ENCODE measurements at regions not wholly inside any gene's neighbourhood (a gene's known extent, or its start where the extent isn't known, plus 50 kb on each side); places are given as distances from the start of the nearest gene placed in this dataset.

DNA sequence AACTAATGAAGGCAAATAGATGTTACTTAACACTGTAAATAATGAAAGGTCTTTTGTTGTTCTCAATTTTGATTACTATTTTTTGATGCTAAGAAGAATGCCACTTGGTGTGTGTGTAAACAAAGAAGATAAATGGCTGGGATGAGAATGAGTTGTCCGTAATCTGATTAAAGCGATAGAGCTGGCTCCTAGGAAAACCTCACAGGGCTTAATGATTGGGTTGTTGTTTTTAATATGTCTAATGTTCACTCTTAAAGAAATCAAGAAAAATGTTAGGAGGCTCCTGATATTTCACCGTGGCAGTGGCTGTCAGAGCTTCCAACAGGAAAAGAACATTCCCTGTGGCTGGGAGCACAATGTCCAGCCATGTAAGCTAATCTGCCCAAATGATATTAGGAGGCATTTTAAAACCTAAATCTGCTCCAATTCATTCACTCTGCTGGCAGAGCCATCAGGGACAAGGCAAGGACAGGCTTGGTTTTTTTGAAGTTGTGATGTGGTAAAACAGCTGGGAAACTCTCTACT is 243.9 kb downstream of the SNX10 start:
- no peak overlapping the region for H3K4me3 ChIP-seq (replicated peaks; ENCODE audit: low read depth, low read length)
- DNase-seq (ENCODE audit: extremely low read depth, low read depth), result no peak
- TF ChIP-seq CTCF (IDR thresholded peaks at IDR 0.05; ENCODE audit: low read depth, low read length, missing control alignments), result no peak

GRCh38 chr7:26538216-26538615 is 246.6 kb downstream of the SNX10 start:
- TF ChIP-seq CTCF (IDR thresholded peaks at IDR 0.05; ENCODE audit: low read depth, low read length, missing control alignments), result no peak
- DNase-seq (ENCODE audit: extremely low read depth, low read depth), result no peak
- H3K4me3 ChIP-seq (replicated peaks; ENCODE audit: low read depth, low read length), result no peak overlapping the region

DNA sequence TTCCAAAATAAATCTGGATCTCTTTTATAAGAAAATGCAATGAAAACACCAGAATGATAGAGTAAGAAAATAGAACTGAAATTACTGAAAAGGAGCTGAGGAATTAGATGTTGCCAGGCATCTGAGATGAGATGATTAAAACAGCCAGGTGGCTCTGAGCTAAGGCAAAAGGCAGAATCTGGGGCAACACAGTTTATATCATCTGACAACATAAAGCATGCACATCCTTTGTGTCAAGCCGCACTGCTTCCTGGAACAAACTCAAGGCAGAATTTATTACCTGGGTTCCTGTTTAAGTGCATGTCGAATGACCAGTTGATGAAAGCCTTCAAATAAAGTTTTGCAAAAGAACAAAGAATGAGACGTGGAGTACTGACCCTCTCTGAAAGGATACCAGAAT is 247.0 kb downstream of the SNX10 start:
- H3K4me3 ChIP-seq (replicated peaks; ENCODE audit: low read depth, low read length), result no peak overlapping the region
- DNase-seq (ENCODE audit: extremely low read depth, low read depth), result no peak
- TF ChIP-seq CTCF (IDR thresholded peaks at IDR 0.05; ENCODE audit: low read depth, low read length, missing control alignments), result no peak

- TF ChIP-seq CTCF (IDR thresholded peaks at IDR 0.05; ENCODE audit: low read depth, low read length, missing control alignments), result no peak
- H3K4me3 ChIP-seq (replicated peaks; ENCODE audit: low read depth, low read length), result no peak overlapping the region
- no peak for DNase-seq (ENCODE audit: extremely low read depth, low read depth)
Observed at GRCh38 chr7:26543340-26543739, 251.7 kb downstream of the SNX10 start.

GRCh38 chr7:26543951-26544350 is 252.3 kb downstream of the SNX10 start:
- no peak overlapping the region for H3K4me3 ChIP-seq (replicated peaks; ENCODE audit: low read depth, low read length)
- DNase-seq (ENCODE audit: extremely low read depth, low read depth), result no peak
- no peak for TF ChIP-seq CTCF (IDR thresholded peaks at IDR 0.05; ENCODE audit: low read depth, low read length, missing control alignments)

- TF ChIP-seq CTCF (IDR thresholded peaks at IDR 0.05; ENCODE audit: low read depth, low read length, missing control alignments), result no peak
- no peak for DNase-seq (ENCODE audit: extremely low read depth, low read depth)
Observed at GRCh38 chr7:26546508-26547053, 254.9 kb downstream of the SNX10 start.

DNA sequence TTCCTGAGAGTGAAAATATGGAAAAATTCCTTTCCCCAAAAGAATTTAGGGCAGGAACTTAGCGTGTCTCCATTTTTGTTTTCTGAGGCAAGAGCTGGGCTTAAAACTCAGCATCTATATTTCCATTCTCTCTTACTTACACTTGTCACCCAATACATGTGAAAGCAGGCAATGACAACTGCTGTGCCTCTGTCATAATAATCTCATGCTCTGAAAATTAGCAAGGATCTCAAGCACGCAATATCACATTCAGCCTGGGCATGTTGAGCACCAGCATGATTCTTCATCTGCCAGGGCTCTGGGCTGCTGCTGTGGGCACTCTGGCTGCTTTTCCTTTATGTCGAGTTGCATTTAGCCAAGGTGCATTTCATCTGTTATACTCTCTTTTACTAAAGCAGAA is 255.5 kb downstream of the SNX10 start:
- no peak for DNase-seq (ENCODE audit: extremely low read depth, low read depth)
- H3K4me3 ChIP-seq (replicated peaks; ENCODE audit: low read depth, low read length), result no peak overlapping the region
- no peak for TF ChIP-seq CTCF (IDR thresholded peaks at IDR 0.05; ENCODE audit: low read depth, low read length, missing control alignments)

More at GRCh38 chr7:26546508-26547053, 254.9 kb downstream of the SNX10 start:
- no peak overlapping the region for H3K4me3 ChIP-seq (replicated peaks; ENCODE audit: low read depth, low read length)
